ENCODE measurements at regions not wholly inside any gene's neighbourhood (a gene's known extent, or its start where the extent isn't known, plus 50 kb on each side); places are given as distances from the start of the nearest gene placed in this dataset.

- TF ChIP-seq POLR2A (IDR thresholded peaks at IDR 0.05; ENCODE audit: low read depth, low read length) (no peak), POLR2AphosphoS5 (IDR thresholded peaks at IDR 0.05; ENCODE audit: low read depth, low read length) (no peak), TAF1 (IDR thresholded peaks at IDR 0.05; ENCODE audit: borderline replicate concordance, low read depth, low read length) (no peak)
Observed at GRCh38 chr2:179352181-179352580, 87.5 kb upstream of the SESTD1 start.

Measured in GM12892 (cell line).